ENCODE measurements at regions not wholly inside any gene's neighbourhood (a gene's known extent, or its start where the extent isn't known, plus 50 kb on each side); places are given as distances from the start of the nearest gene placed in this dataset.

DNA sequence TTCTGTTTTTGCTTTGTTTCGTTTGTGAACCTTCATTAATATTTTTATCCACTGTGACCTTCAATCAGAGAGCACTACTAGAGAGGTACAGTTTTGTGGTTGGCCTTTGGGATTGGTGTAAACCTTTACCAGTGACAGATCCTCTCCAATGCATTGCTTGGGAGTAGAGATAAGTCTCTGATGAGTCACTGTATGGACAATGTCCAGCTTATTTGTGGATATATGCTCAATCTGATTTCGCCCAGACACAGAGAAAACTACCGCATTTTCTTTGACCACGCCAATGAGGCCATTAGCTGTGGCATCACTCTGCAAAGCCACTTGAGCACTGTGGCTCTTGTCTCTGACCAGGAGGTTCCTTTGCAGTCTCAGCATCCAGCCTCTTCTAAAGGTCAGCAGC, 964.7 kb downstream of the TUSC7 start:
- TF ChIP-seq, protein P1, sequence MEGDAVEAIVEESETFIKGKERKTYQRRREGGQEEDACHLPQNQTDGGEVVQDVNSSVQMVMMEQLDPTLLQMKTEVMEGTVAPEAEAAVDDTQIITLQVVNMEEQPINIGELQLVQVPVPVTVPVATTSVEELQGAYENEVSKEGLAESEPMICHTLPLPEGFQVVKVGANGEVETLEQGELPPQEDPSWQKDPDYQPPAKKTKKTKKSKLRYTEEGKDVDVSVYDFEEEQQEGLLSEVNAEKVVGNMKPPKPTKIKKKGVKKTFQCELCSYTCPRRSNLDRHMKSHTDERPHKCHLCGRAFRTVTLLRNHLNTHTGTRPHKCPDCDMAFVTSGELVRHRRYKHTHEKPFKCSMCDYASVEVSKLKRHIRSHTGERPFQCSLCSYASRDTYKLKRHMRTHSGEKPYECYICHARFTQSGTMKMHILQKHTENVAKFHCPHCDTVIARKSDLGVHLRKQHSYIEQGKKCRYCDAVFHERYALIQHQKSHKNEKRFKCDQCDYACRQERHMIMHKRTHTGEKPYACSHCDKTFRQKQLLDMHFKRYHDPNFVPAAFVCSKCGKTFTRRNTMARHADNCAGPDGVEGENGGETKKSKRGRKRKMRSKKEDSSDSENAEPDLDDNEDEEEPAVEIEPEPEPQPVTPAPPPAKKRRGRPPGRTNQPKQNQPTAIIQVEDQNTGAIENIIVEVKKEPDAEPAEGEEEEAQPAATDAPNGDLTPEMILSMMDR (IDR thresholded peaks at IDR 0.05), result no peak

DNA sequence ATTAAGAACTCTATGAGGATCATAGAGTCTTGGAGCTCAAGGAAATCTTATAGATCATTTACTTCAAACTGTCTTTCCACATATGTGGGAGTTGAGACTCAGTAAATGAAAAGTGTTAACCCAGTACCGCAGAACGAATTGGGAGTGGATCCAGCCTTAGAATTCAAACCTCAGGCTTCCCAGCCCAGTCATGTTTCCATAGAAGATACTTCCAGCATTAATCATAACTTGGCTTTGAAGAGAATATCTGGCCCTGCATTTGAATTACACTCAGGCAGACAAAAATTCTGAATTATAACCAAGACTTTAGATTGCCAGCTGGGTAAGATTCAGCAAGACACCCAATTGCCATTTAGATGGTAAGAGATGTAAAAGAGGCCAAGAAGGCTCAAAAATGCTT, 972.0 kb downstream of the TUSC7 start:
- TF ChIP-seq, protein P1 (IDR thresholded peaks at IDR 0.05), result no peak

DNA sequence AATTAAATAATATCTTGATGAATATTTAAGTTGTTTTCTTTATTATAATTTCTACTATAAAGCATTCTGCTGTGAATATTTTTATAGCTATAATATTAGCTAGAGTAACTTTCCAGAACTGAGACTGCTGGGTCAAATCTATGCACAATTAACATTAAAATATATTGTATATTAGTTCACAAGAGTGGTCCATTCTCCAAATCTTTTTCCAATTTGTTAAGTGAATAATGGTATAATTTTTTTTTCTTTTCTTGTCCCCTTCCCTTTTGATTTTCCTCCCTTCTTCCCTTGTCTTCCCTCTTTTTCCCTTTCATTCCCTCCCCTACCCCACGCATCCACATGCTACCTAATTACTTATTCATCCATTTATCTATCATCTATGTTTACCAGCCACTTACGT, 977.5 kb downstream of the TUSC7 start:
- TF ChIP-seq, protein P1 (IDR thresholded peaks at IDR 0.05), result no peak

DNA sequence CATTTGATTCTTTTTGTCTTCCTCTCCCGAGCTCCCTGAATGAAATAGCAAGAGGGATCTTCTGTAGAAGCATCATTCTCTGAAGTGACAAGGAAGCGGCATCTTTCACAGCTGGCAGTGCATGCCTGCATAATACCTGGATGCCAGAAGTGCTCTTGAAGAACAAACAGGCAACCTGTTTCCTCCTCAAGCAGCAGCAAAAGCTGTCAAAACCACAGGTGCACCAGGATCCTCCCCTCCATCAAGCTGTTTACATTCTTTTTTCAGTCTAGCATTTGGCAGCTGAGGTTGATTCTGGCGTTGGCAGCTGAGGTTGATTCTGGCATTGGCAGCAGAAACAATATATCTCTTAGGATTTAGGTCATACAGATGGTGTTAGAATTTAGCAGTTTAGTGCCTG, 979.0 kb downstream of the TUSC7 start:
- TF ChIP-seq, protein P1 (IDR thresholded peaks at IDR 0.05), result no peak

DNA sequence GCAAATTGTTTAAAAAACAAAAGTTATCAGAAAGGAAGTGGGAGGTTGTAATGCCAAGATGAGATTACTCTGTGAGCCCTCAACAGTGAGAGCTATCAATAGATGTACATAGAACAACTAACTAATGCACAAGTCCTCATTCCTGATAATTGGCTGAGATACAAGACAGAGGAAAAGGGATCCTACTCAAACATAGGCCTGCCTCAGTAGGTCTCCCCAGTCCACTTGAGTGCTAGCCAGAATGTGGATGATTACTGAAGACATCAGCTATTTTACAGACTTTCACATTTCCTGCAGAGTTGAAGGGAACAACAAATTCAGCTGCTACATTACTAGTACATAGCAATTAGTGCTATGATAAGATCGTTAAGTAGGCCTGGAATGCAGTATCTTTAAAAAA, 981.9 kb downstream of the TUSC7 start:
- TF ChIP-seq, protein P1 (IDR thresholded peaks at IDR 0.05), result no peak

DNA sequence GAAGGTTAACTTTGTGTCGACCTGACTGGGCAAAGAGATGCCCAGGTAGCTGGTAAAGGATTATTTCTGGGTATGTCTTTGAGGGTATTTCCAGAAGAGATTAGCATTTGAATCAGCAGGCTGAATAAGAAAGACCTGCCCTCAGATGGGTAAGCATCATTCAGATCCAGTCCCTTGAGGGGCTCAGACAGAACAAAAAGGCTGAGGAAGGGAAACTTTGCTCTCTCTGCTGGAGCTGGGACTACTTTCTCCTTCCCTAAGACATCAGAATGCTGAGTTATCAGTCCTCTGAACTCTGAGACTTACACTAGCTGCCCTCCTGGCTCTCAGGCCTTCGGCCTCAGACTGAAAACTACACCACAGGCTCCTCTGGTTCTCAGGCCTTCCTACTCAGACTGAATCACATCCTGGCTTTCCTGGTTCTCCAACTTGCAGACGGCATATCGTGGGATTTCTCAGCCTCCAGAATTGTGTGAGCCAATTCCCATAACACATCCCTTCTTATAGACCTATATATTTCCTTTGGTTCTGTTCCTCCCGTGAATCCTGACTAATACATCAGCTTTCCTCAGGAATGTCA, 982.9 kb downstream of the TUSC7 start:
- TF ChIP-seq, protein P1 (IDR thresholded peaks at IDR 0.05), result no peak

DNA sequence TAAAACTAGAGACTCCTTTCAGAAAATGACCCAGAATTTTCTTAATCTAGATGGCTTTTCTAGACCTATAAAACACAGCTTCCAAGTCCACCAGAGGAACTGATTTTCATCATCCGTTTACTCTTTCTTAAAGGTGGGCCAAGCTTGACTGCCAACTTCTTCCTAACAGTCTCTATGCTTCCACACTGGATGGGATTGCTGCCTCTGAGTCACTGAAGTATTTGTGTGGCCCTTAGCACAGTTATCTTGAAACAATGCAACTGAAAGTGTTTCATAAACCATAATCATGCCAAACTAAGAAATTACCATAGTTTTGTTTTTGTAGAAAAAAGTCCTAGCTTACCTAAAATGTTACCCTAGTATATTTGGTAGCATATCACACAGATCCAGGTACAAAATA, 985.7 kb downstream of the TUSC7 start:
- TF ChIP-seq, protein P1 (IDR thresholded peaks at IDR 0.05), result no peak

All from LNCAP (cell line).